Mesenchymal stem cell (in vitro differentiated cells and primary cell): ENCODE measurements at regions not wholly inside any gene's neighbourhood (a gene's known extent, or its start where the extent isn't known, plus 50 kb on each side); places are given as distances from the start of the nearest gene placed in this dataset.
"Not testable (repeated sequence)": the region's sequence is repeated elsewhere in the genome, so short reads cannot be mapped to it uniquely, and the experiment has no call there.

Experiments
- DNase-seq: peaks from one replicate; pipeline ENCODE4 v3.0.0-alpha.2; 2013
- H2AFZ ChIP-seq: one replicate; pipeline ENCODE4 v1.6.1; 2013; ENCODE audit warnings: low read depth, mild to moderate bottlenecking, control low read depth, inconsistent platforms, low read length, moderate library complexity
- H2AK5ac ChIP-seq: 2 replicates; pipeline ENCODE4 v1.6.1; 2013; ENCODE audit warnings: low read length, moderate library complexity, mild to moderate bottlenecking, inconsistent platforms; ENCODE audit not compliant: severe bottlenecking
- H2BK120ac ChIP-seq: one replicate; pipeline ENCODE4 v1.6.1; 2013; ENCODE audit warnings: low read depth, mild to moderate bottlenecking, inconsistent platforms, low read length, moderate library complexity
- H2BK12ac ChIP-seq, 2 experiments: one replicate each; pipeline ENCODE4 v1.6.1; 2013; ENCODE audit warnings: inconsistent platforms in 2 of 2, low read length in 2 of 2, mild to moderate bottlenecking in 2 of 2, moderate library complexity in 2 of 2, control low read depth in 1 of 2
- H2BK15ac ChIP-seq: one replicate; pipeline ENCODE4 v1.6.1; 2013; ENCODE audit warnings: mild to moderate bottlenecking, low read depth, inconsistent platforms; ENCODE audit not compliant: poor library complexity, severe bottlenecking
- H2BK5ac ChIP-seq: 2 replicates; pipeline ENCODE4 v1.6.1; 2013; ENCODE audit warnings: low read depth, mild to moderate bottlenecking, low read length, control low read depth, inconsistent platforms; ENCODE audit not compliant: poor library complexity, severe bottlenecking
- H3K14ac ChIP-seq, 2 experiments: one replicate each; pipeline ENCODE4 v1.6.1; 2013; ENCODE audit warnings: inconsistent platforms in 2 of 2, low read length in 2 of 2, control low read depth in 1 of 2, mild to moderate bottlenecking in 1 of 2, moderate library complexity in 1 of 2
- H3K18ac ChIP-seq, 2 experiments: one replicate each; pipeline ENCODE4 v1.6.1; 2013; ENCODE audit warnings: inconsistent platforms in 2 of 2, low read length in 2 of 2, control low read depth in 1 of 2, low read depth in 1 of 2, mild to moderate bottlenecking in 1 of 2
- H3K23ac ChIP-seq, 2 experiments: one replicate each; pipeline ENCODE4 v1.6.1; 2013; ENCODE audit warnings: inconsistent platforms in 2 of 2, low read length in 2 of 2, mild to moderate bottlenecking in 2 of 2, moderate library complexity in 2 of 2, control low read depth in 1 of 2
- H3K27ac ChIP-seq: 2 replicates; pipeline ENCODE4 v1.5.1; 2013; ENCODE audit warnings: mild to moderate bottlenecking, moderate library complexity, low read length, control low read depth, inconsistent platforms; ENCODE audit not compliant: poor library complexity, severe bottlenecking
- H3K27me3 ChIP-seq, 2 experiments: 2 replicates each; pipeline versions ENCODE4 v1.6.1 to v1.7.0; 2013; ENCODE audit warnings: low read length in 2 of 2, mild to moderate bottlenecking in 2 of 2, moderate library complexity in 2 of 2, control low read depth in 1 of 2, inconsistent platforms in 1 of 2; ENCODE audit not compliant: control insufficient read depth in 1 of 2, insufficient read depth in 1 of 2
- H3K36me3 ChIP-seq, 2 experiments: 2 replicates each; pipeline versions ENCODE4 v1.6.1 to v1.7.0; 2013; ENCODE audit warnings: low read length in 2 of 2, control low read depth in 1 of 2, inconsistent platforms in 1 of 2, low read depth in 1 of 2, mild to moderate bottlenecking in 1 of 2; ENCODE audit not compliant: insufficient read depth in 2 of 2, control insufficient read depth in 1 of 2
- H3K4ac ChIP-seq, 2 experiments: one replicate each; pipeline ENCODE4 v1.6.1; 2013; ENCODE audit warnings: inconsistent platforms in 2 of 2, low read length in 2 of 2, mild to moderate bottlenecking in 2 of 2, moderate library complexity in 2 of 2, control low read depth in 1 of 2, low read depth in 1 of 2
- H3K4me1 ChIP-seq: 2 replicates; pipeline ENCODE4 v1.6.1; 2013; ENCODE audit warnings: low read depth, low read length, control low read depth; ENCODE audit not compliant: control insufficient read depth, insufficient read depth
- H3K4me2 ChIP-seq: 2 replicates; pipeline ENCODE4 v1.6.1; 2013; ENCODE audit warnings: low read length, mild to moderate bottlenecking, inconsistent platforms; ENCODE audit not compliant: poor library complexity, severe bottlenecking
- H3K4me3 ChIP-seq, 2 experiments: 2 replicates each; pipeline versions ENCODE4 v1.5.1 to v1.7.0; 2013; ENCODE audit warnings: low read length in 2 of 2, mild to moderate bottlenecking in 2 of 2, control low read depth in 1 of 2, low read depth in 1 of 2; ENCODE audit not compliant: insufficient read depth in 1 of 2
- H3K79me1 ChIP-seq: replicated peaks from 2 replicates; pipeline ENCODE4 v1.6.1; 2013; ENCODE audit warnings: mild to moderate bottlenecking, control low read depth, low read length, inconsistent platforms; ENCODE audit not compliant: poor library complexity, severe bottlenecking
- H3K9ac ChIP-seq: 2 replicates; pipeline ENCODE4 v1.7.0; 2013; ENCODE audit warnings: mild to moderate bottlenecking, low read length, moderate library complexity
- H3K9me3 ChIP-seq: 2 replicates; pipeline ENCODE4 v1.7.0; 2013; ENCODE audit warnings: mild to moderate bottlenecking, low read length; ENCODE audit not compliant: control insufficient read depth
- H4K8ac ChIP-seq: one replicate; pipeline ENCODE4 v1.6.1; 2013; ENCODE audit warnings: inconsistent platforms, mild to moderate bottlenecking, low read length, moderate library complexity
- H4K91ac ChIP-seq: one replicate; pipeline ENCODE4 v1.6.1; 2013; ENCODE audit warnings: mild to moderate bottlenecking, low read length, inconsistent platforms
- WGBS: methylation state at CpG from one replicate; pipeline ENCODE4 v1.1.7; 2013; ENCODE audit warnings: mixed read lengths; 5-methylcytosine and 5-hydroxymethylcytosine counted together

DNA sequence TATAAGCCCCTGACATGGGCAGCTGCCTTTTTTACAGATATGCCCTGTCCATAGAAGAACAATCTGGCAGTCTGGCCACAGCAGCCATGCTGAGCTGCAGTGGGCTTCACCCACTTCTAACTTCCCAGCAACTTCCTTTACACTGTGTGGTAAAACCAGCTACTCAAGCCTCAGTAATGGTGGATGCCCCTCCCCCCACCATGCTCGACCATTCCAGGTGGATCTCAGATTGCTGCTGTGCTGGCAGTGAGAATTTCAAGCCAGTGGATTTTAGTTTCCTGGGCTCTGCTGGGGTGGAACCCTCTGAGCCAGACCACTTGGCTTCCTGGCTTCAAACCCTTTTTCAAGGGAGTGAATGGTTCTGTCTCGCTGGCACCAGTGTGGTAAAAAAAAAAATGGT lies 355.9 kb upstream of the EDA2R start:
- Histone ChIP-seq H3K14ac (no peak overlapping the region), H3K18ac (no peak overlapping the region), H2BK5ac (no peak overlapping the region), H3K4ac (no peak overlapping the region), H4K8ac (no peak overlapping the region), H3K4me1 (no peaks in the 10 kb centered on the region), H4K91ac (no peak overlapping the region), H2BK15ac (no peak overlapping the region), H2BK12ac (no peak overlapping the region), H3K9ac (no peak overlapping the region), H3K79me1 (no peaks in the 10 kb centered on the region), H3K27me3 (no peaks in the 10 kb centered on the region), H3K27ac (no peak overlapping the region), H3K4me2 (no peak overlapping the region), H2AFZ (no peak overlapping the region), H3K9me3 (no peaks in the 10 kb centered on the region), H3K36me3 (no peaks in the 10 kb centered on the region), H3K4me3 (no peak overlapping the region), H2BK120ac (no peak overlapping the region), H3K23ac (no peak overlapping the region), H2AK5ac (no peak overlapping the region)
- WGBS = no CpG with 5 or more reads among the region's 2 CpGs
- no peak for DNase-seq

DNA sequence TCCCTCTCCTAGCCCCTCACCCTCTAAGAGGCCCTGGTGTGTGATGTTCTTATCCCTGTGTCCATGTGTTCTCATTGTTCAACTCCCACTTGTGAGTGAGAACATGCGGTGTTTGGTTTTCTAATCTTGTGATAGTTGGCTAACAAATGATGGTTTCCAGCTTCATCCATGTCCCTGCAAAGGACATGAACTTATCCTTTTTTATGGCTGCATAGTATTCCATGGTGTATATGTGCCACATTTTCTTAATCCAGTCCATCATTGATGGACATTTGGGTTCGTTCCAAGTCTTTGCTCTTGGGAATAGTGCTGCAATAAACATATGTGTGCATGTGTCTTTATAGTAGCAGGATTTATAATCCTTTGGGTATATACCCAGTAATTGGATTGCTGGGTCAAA lies 353.2 kb upstream of the EDA2R start:
- H3K27me3 ChIP-seq, H2BK120ac ChIP-seq, H3K18ac ChIP-seq, H3K14ac ChIP-seq, H3K4me2 ChIP-seq, H2AK5ac ChIP-seq, DNase-seq, H3K27ac ChIP-seq, H3K4me1 ChIP-seq, H2BK15ac ChIP-seq, H2AFZ ChIP-seq, H2BK5ac ChIP-seq, H3K4me3 ChIP-seq, H2BK12ac ChIP-seq, H3K36me3 ChIP-seq, H4K91ac ChIP-seq, H4K8ac ChIP-seq, H3K9me3 ChIP-seq, H3K79me1 ChIP-seq, H3K4ac ChIP-seq, H3K9ac ChIP-seq, H3K23ac ChIP-seq: not testable (repeated sequence)
- WGBS = no CpG with 5 or more reads among the region's 2 CpGs

DNA sequence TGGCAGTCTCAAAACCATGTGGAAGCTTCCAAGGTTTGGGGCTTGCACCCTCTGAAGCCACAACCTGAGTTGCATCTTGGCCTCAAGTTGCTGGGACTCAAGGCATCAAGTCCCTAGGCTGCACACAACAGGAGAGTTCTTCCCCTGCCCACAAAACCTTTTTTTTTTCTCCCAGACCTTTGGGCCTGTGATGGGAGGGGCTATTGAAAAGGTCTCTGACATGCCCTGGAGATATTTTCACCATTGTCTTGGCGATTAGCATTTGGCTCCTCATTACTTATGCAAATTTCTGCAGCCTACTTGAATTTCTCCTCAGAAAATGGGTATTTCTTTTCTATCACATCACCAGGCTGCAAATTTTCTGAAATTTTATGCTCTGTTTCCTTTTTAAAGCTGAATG lies 349.5 kb upstream of the EDA2R start:
- WGBS = 13% methylated on average over 1 of the region's 1 CpG
- Histone ChIP-seq H3K4ac (no peak overlapping the region), H3K4me3 (no peak overlapping the region), H2AFZ (no peak overlapping the region), H3K4me1 (no peaks in the 10 kb centered on the region), H4K8ac (no peak overlapping the region), H3K27me3 (no peaks in the 10 kb centered on the region), H2BK15ac (no peak overlapping the region), H3K9ac (no peak overlapping the region), H3K79me1 (no peaks in the 10 kb centered on the region), H2BK5ac (no peak overlapping the region), H3K14ac (no peak overlapping the region), H3K23ac (no peak overlapping the region), H3K4me2 (no peak overlapping the region), H2AK5ac (no peak overlapping the region), H3K9me3 (peaks cover 13% of the 10 kb centered on the region), H4K91ac (no peak overlapping the region), H3K18ac (no peak overlapping the region), H2BK12ac (no peak overlapping the region), H3K27ac (no peak overlapping the region), H2BK120ac (no peak overlapping the region), H3K36me3 (no peaks in the 10 kb centered on the region)
- no peak for DNase-seq

DNA sequence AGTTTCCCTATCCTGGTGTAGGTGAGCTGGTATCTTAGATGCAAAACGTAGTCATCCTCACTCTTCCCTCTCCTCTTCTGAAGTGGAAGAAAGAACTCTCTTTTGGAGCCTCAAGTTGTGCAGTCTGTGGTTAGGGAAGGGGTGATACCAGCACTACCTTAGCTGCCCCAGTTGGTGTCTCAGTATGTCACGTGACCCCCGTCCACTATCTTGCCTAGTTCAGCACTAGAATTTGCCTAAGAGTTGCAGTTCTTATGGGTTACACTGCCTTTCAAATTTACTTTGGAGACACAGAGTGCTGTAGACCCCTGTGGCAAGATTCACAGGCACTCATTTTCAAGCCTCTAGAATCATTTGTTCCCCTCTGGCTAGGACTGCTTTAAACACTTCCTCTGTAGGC lies 322.8 kb upstream of the EDA2R start:
- no peak overlapping the region for H3K18ac ChIP-seq
- no peak overlapping the region for H4K8ac ChIP-seq
- no peak overlapping the region for H2AFZ ChIP-seq
- no peak overlapping the region for H3K4me2 ChIP-seq
- H2BK12ac ChIP-seq = no peak overlapping the region
- DNase-seq = no peak
- H3K14ac ChIP-seq = no peak overlapping the region
- WGBS = 95% methylated on average over 2 of the region's 3 CpGs
- no peaks in the 10 kb centered on the region for H3K4me1 ChIP-seq
- H3K23ac ChIP-seq = no peak overlapping the region
- no peaks in the 10 kb centered on the region for H3K36me3 ChIP-seq
- no peak overlapping the region for H3K4ac ChIP-seq
- H3K27ac ChIP-seq = no peak overlapping the region
- H2AK5ac ChIP-seq = no peak overlapping the region
- H2BK120ac ChIP-seq = no peak overlapping the region
- H3K9ac ChIP-seq = no peak overlapping the region
- H3K4me3 ChIP-seq = no peak overlapping the region
- H3K27me3 ChIP-seq = no peaks in the 10 kb centered on the region
- H3K79me1 ChIP-seq = no peaks in the 10 kb centered on the region
- H4K91ac ChIP-seq = no peak overlapping the region
- H2BK15ac ChIP-seq = no peak overlapping the region
- H3K9me3 ChIP-seq = peaks cover 22% of the 10 kb centered on the region
- H2BK5ac ChIP-seq = no peak overlapping the region
